ENCODE measurements at regions not wholly inside any gene's neighbourhood (a gene's known extent, or its start where the extent isn't known, plus 50 kb on each side); places are given as distances from the start of the nearest gene placed in this dataset.

- Mint-ChIP-seq H3K9me3 (peaks cover 9% of the 10 kb centered on the region), H3K4me1 (no peaks in the 10 kb centered on the region), H3K27me3 (ENCODE audit: low read depth) (no peaks in the 10 kb centered on the region), H3K36me3 (ENCODE audit: low read depth) (no peaks in the 10 kb centered on the region), H3K4me3 (no peak overlapping the region), H3K27ac (ENCODE audit: unreplicated experiment) (no peak overlapping the region)
- TF ChIP-seq CTCF (conservative IDR thresholded peaks at IDR 0.05), result no peak
- no peak for DNase-seq (ENCODE audit: low read depth, low spot score)
These were observed 120.4 kb downstream of the TDRD15 start for GRCh38 chr2:21244161-21244560.

- H3K27me3 Mint-ChIP-seq (ENCODE audit: low read depth), result no peaks in the 10 kb centered on the region
- H3K36me3 Mint-ChIP-seq (ENCODE audit: low read depth), result no peaks in the 10 kb centered on the region
- no peak overlapping the region for H3K4me3 Mint-ChIP-seq
- H3K4me1 Mint-ChIP-seq, result peaks cover 1% of the 10 kb centered on the region
- DNase-seq (ENCODE audit: low read depth, low spot score), result no peak
- peaks cover 6% of the 10 kb centered on the region for H3K9me3 Mint-ChIP-seq
- no peak for TF ChIP-seq CTCF (conservative IDR thresholded peaks at IDR 0.05)
- H3K27ac Mint-ChIP-seq (ENCODE audit: unreplicated experiment), result no peak overlapping the region
These were observed 121.8 kb downstream of the TDRD15 start for GRCh38 chr2:21245565-21245964.

- Mint-ChIP-seq H3K27ac (ENCODE audit: unreplicated experiment) (no peak overlapping the region), H3K9me3 (peaks cover 2% of the 10 kb centered on the region), H3K4me3 (no peak overlapping the region), H3K4me1 (peaks cover 8% of the 10 kb centered on the region), H3K27me3 (ENCODE audit: low read depth) (no peaks in the 10 kb centered on the region), H3K36me3 (ENCODE audit: low read depth) (no peaks in the 10 kb centered on the region)
- no peak for TF ChIP-seq CTCF (conservative IDR thresholded peaks at IDR 0.05)
- no peak for DNase-seq (ENCODE audit: low read depth, low spot score)
These were observed 125.6 kb downstream of the TDRD15 start for GRCh38 chr2:21249367-21249766.

- Mint-ChIP-seq H3K36me3 (ENCODE audit: low read depth) (no peaks in the 10 kb centered on the region), H3K4me3 (no peak overlapping the region), H3K27ac (ENCODE audit: unreplicated experiment) (peak overlapping the region; percentile 22), H3K4me1 (peaks cover 11% of the 10 kb centered on the region), H3K9me3 (peaks cover 2% of the 10 kb centered on the region), H3K27me3 (ENCODE audit: low read depth) (no peaks in the 10 kb centered on the region)
- DNase-seq (ENCODE audit: low read depth, low spot score), result no peak
- TF ChIP-seq CTCF (conservative IDR thresholded peaks at IDR 0.05), result no peak
These were observed 126.9 kb downstream of the TDRD15 start for GRCh38 chr2:21250673-21251072.

GRCh38 chr2:21251216-21251980, 127.6 kb downstream of the TDRD15 start:
- DNase-seq (ENCODE audit: low read depth, low spot score), result no peak
- H3K4me3 Mint-ChIP-seq, result no peak overlapping the region
- H3K36me3 Mint-ChIP-seq (ENCODE audit: low read depth), result no peaks in the 10 kb centered on the region
- no peaks in the 10 kb centered on the region for H3K27me3 Mint-ChIP-seq (ENCODE audit: low read depth)
- peaks cover 18% of the 10 kb centered on the region for H3K4me1 Mint-ChIP-seq
- peaks cover 6% of the 10 kb centered on the region for H3K9me3 Mint-ChIP-seq
- no peak for TF ChIP-seq CTCF (conservative IDR thresholded peaks at IDR 0.05)
- no peak overlapping the region for H3K27ac Mint-ChIP-seq (ENCODE audit: unreplicated experiment)

Measured in neural crest cell (in vitro differentiated cells).